GM12878 (cell line): ENCODE measurements at regions not wholly inside any gene's neighbourhood (a gene's known extent, or its start where the extent isn't known, plus 50 kb on each side); places are given as distances from the start of the nearest gene placed in this dataset.

Source experiments
- ATAC-seq: fragments of 200-7000 bp; cut with Tn5 transposase; 3 replicates; pipeline ENCODE4 v1.9.1; 2020; ENCODE audit warnings: mild to moderate bottlenecking, moderate library complexity
- BruUV-seq: library from RNA; stranded (reverse); fragments of 400-500 nt; replicated peaks from 2 replicates; lab custom pipeline; 2021; lab: Mats Ljungman, UMichigan
- CTCF ChIA-PET: fragments of 300-600 bp; sonication (Branson Sonifier 250); formaldehyde crosslinking; extraction: SDS; loops from one replicate; lab custom pipeline; 2021; ENCODE audit warnings: inconsistent platforms; lab: Yijun Ruan, JAX
- POLR2A ChIA-PET: fragments of 350-600 bp; formaldehyde crosslinking; extraction: SDS; loops from one replicate; lab custom pipeline; 2021; ENCODE audit warnings: inconsistent platforms; lab: Charles Lee
- RAD21 ChIA-PET: fragments of 300-600 bp; sonication (Branson Sonifier 250); formaldehyde crosslinking; loops from one replicate; lab custom pipeline; 2023; ENCODE audit warnings: antibody characterized with exemption; ENCODE audit not compliant: unreplicated experiment; lab: Charles Lee
- SMC1A ChIA-PET: fragments of 300-600 bp; sonication (Branson Sonifier 250); formaldehyde crosslinking; loops from one replicate; lab custom pipeline; 2023; ENCODE audit not compliant: unreplicated experiment, uncharacterized antibody; lab: Charles Lee
- DNase-seq: peaks from one replicate; pipeline ENCODE4 v3.0.0-alpha.2; 2011; ENCODE audit warnings: low read depth, low spot score
- FAIRE-seq: peaks from 3 replicates; lab custom pipeline; 2011; peaks lifted over from hg19 to GRCh38; lab: Jason Lieb, UNC
- H2AFZ ChIP-seq: 2 replicates; pipeline ENCODE4 v1.6.0; 2011; ENCODE audit warnings: low read depth, low read length, control low read depth; ENCODE audit not compliant: control insufficient read depth
- H3K27ac ChIP-seq: 2 replicates; pipeline ENCODE4 v1.5.1; 2011; ENCODE audit warnings: control low read depth; ENCODE audit not compliant: control insufficient read depth, insufficient read depth
- H3K27me3 ChIP-seq, 2 experiments: replicated peaks in 1 of 2; 2 replicates each; pipeline versions ENCODE4 v1.6.0 to v1.6.1; 2011; ENCODE audit warnings: low read length in 1 of 2; ENCODE audit not compliant: control insufficient read depth in 2 of 2, insufficient read depth in 2 of 2
- H3K36me3 ChIP-seq, 2 experiments: 2 replicates each; pipeline ENCODE4 v1.5.1; 2011; ENCODE audit warnings: low read length in 1 of 2; ENCODE audit not compliant: control insufficient read depth in 2 of 2, insufficient read depth in 2 of 2
- H3K4me1 ChIP-seq: 2 replicates; pipeline ENCODE4 v1.6.1; 2011; ENCODE audit warnings: mild to moderate bottlenecking, low read length, moderate library complexity, mixed read lengths; ENCODE audit not compliant: control insufficient read depth, insufficient read depth
- H3K4me2 ChIP-seq: 2 replicates; pipeline ENCODE4 v1.6.0; 2011; ENCODE audit warnings: control low read depth; ENCODE audit not compliant: control insufficient read depth, insufficient read depth
- H3K4me3 ChIP-seq: fragments of 200-600 bp; sonication (generic); 2 replicates; pipeline ENCODE4 v1.5.1; 2016
- H3K79me2 ChIP-seq: 2 replicates; pipeline ENCODE4 v1.6.0; 2011; ENCODE audit warnings: low read length; ENCODE audit not compliant: control insufficient read depth, insufficient read depth
- H3K9ac ChIP-seq: 2 replicates; pipeline ENCODE4 v1.8.0; 2011; ENCODE audit warnings: low read length, control low read depth, mixed read lengths; ENCODE audit not compliant: control insufficient read depth, insufficient read depth
- H3K9me3 ChIP-seq: replicated peaks from 3 replicates; pipeline ENCODE4 v1.5.1; 2011; ENCODE audit warnings: mild to moderate bottlenecking, low read length; ENCODE audit not compliant: control insufficient read depth, insufficient read depth
- H4K20me1 ChIP-seq: 2 replicates; pipeline ENCODE4 v1.6.0; 2011; ENCODE audit not compliant: control insufficient read depth, insufficient read depth
- MEF2A ChIP-seq: IDR thresholded peaks from 2 replicates; pipeline ENCODE4 v1.6.1; 2011; ENCODE audit warnings: low read depth, mild to moderate bottlenecking, low read length, moderate library complexity; ENCODE audit not compliant: insufficient read depth
- MTA3 ChIP-seq: IDR thresholded peaks from 2 replicates; pipeline ENCODE4 v1.6.1; 2012; ENCODE audit warnings: low read length, inconsistent platforms, borderline replicate concordance
- NBN ChIP-seq: fragments of 450-650 bp; IDR thresholded peaks from 2 replicates; pipeline ENCODE4 v1.6.1; 2016
- RAD21 ChIP-seq: IDR thresholded peaks from 2 replicates; pipeline ENCODE4 v1.6.1; 2011; ENCODE audit warnings: mild to moderate bottlenecking, low read depth, low read length, moderate library complexity; ENCODE audit not compliant: insufficient read depth
- RAD51 ChIP-seq: fragments of 450-650 bp; IDR thresholded peaks from 2 replicates; pipeline ENCODE4 v1.6.1; 2016; ENCODE audit warnings: moderate library complexity, mild to moderate bottlenecking, inconsistent platforms
- RB1 ChIP-seq: fragments of 450-650 bp; formaldehyde crosslinking; IDR thresholded peaks from 2 replicates; pipeline ENCODE4 v1.6.1; 2017; ENCODE audit warnings: mild to moderate bottlenecking, borderline replicate concordance
- SIN3A ChIP-seq: IDR thresholded peaks from 2 replicates; pipeline ENCODE4 v1.6.1; 2012; ENCODE audit warnings: low read depth, low read length, improper control_type of control experiment
- TCF3 ChIP-seq: IDR thresholded peaks from 2 replicates; pipeline ENCODE4 v1.6.1; 2012; ENCODE audit warnings: low read depth, mild to moderate bottlenecking, low read length, borderline replicate concordance; ENCODE audit not compliant: insufficient read depth
- ZZZ3 ChIP-seq: IDR thresholded peaks from 2 replicates; pipeline ENCODE4 v1.6.1; 2011; ENCODE audit warnings: low read depth; ENCODE audit not compliant: control insufficient read depth, insufficient read length
- WGBS: methylation state at CpG from one replicate; pipeline ENCODE4 v1.1.6; 2016; ENCODE audit warnings: low lambda C conversion rate; ENCODE audit not compliant: insufficient replicate concordance, insufficient coverage; ENCODE audit errors: missing lambda C conversion rate; 5-methylcytosine and 5-hydroxymethylcytosine counted together
- in situ Hi-C: fragments of 300-500 bp; cut with MboI; formaldehyde crosslinking; loops from 9 replicates; pipeline ENCODE4 v1.14.3; 2018; ENCODE audit warnings: mixed read lengths
- intact Hi-C: fragments of 100-400 bp; cut with micrococcal nuclease; formaldehyde crosslinking; loops from one replicate; pipeline ENCODE4 v1.14.2; 2022; ENCODE audit not compliant: unreplicated experiment
- TF ChIP-seq, protein P1 (sequence below): fragments of 450-650 bp; formaldehyde crosslinking; IDR thresholded peaks from 2 replicates; pipeline ENCODE4 v1.4.0; 2022; ENCODE audit warnings: mild to moderate bottlenecking, moderate library complexity
- TF ChIP-seq, protein P2 (sequence below): fragments of 450-650 bp; IDR thresholded peaks from 2 replicates; pipeline ENCODE4 v1.6.1; 2016; ENCODE audit warnings: mild to moderate bottlenecking, moderate library complexity, borderline replicate concordance

DNA sequence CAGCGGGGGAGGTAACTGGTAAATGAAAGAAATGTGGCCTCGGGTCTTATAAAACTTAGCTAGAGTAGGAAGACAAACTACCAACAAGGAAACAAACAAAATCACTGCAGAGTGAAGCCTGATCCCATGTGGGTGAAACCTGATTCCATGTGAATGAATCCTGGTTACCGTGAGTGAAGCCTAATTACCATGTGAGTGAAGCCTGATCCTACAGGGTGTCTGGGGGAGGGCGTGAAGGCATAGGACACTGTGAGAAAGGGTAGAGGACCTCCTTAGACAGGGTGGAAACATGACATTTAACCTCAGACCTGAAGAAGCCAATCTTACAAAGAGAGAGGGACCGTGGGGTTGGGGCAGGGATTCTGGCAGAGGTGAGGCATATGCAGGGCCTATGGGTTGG is 106.2 kb upstream of the USP47 start:
- SMC1A ChIA-PET: no interaction called here
- Histone ChIP-seq H3K79me2 (no peaks in the 10 kb centered on the region), H3K27me3 (no peaks in the 10 kb centered on the region), H4K20me1 (no peaks in the 10 kb centered on the region), H2AFZ (no peak overlapping the region), H3K4me1 (no peaks in the 10 kb centered on the region), H3K9me3 (no peaks in the 10 kb centered on the region), H3K4me2 (no peak overlapping the region), H3K9ac (no peak overlapping the region), H3K4me3 (no peak overlapping the region), H3K36me3 (no peaks in the 10 kb centered on the region), H3K27ac (no peak overlapping the region)
- RAD21 ChIA-PET: no interaction called here
- POLR2A ChIA-PET: no interaction called here
- WGBS: 0% methylated on average over 5 of the region's 5 CpGs
- ATAC-seq (no peak), DNase-seq (no peak), FAIRE-seq (no peak)
- TF ChIP-seq RB1 (no peak), RAD21 (no peak)
- CTCF ChIA-PET: no interaction called here
- no TSS peak for BruUV-seq
- intact Hi-C loops (no loop called here), in situ Hi-C loops (no loop called here)

GRCh38 chr11:11733246-11733747 is 108.5 kb upstream of the USP47 start:
- SMC1A ChIA-PET: no interaction called here
- ATAC-seq: no peak
- CTCF ChIA-PET: no interaction called here
- 27% methylated on average over 8 of the region's 8 CpGs for WGBS
- Histone ChIP-seq H3K9me3 (no peaks in the 10 kb centered on the region), H4K20me1 (no peaks in the 10 kb centered on the region), H3K27me3 (no peaks in the 10 kb centered on the region), H3K27ac (no peak overlapping the region), H2AFZ (no peak overlapping the region), H3K36me3 (no peaks in the 10 kb centered on the region), H3K4me1 (no peaks in the 10 kb centered on the region), H3K4me3 (no peak overlapping the region), H3K79me2 (no peaks in the 10 kb centered on the region), H3K9ac (no peak overlapping the region), H3K4me2 (no peak overlapping the region)
- no peak for DNase-seq
- in situ Hi-C loops (no loop called here), intact Hi-C loops (no loop called here)
- FAIRE-seq: no peak
- RAD21 ChIA-PET: no interaction called here
- POLR2A ChIA-PET: no interaction called here
- no TSS peak for BruUV-seq
- TF ChIP-seq SIN3A (no peak), RAD51 (no peak), MTA3 (no peak), TCF3 (no peak), NBN (no peak), ZZZ3 (no peak), MEF2A (no peak)
- TF ChIP-seq, protein P1, sequence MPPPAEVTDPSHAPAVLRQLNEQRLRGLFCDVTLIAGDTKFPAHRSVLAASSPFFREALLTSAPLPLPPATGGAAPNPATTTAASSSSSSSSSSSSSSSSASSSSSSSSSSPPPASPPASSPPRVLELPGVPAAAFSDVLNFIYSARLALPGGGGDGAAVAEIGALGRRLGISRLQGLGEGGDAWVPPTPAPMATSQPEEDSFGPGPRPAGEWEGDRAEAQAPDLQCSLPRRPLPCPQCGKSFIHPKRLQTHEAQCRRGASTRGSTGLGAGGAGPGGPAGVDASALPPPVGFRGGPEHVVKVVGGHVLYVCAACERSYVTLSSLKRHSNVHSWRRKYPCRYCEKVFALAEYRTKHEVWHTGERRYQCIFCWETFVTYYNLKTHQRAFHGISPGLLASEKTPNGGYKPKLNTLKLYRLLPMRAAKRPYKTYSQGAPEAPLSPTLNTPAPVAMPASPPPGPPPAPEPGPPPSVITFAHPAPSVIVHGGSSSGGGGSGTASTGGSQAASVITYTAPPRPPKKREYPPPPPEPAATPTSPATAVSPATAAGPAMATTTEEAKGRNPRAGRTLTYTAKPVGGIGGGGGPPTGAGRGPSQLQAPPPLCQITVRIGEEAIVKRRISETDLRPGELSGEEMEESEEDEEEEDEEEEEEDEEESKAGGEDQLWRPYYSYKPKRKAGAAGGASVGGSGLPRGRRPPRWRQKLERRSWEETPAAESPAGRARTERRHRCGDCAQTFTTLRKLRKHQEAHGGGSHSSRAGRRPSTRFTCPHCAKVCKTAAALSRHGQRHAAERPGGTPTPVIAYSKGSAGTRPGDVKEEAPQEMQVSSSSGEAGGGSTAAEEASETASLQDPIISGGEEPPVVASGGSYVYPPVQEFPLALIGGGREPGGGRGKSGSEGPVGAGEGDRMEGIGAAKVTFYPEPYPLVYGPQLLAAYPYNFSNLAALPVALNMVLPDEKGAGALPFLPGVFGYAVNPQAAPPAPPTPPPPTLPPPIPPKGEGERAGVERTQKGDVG (CRISPR knock-in tag): no peak
- TF ChIP-seq, protein P2, sequence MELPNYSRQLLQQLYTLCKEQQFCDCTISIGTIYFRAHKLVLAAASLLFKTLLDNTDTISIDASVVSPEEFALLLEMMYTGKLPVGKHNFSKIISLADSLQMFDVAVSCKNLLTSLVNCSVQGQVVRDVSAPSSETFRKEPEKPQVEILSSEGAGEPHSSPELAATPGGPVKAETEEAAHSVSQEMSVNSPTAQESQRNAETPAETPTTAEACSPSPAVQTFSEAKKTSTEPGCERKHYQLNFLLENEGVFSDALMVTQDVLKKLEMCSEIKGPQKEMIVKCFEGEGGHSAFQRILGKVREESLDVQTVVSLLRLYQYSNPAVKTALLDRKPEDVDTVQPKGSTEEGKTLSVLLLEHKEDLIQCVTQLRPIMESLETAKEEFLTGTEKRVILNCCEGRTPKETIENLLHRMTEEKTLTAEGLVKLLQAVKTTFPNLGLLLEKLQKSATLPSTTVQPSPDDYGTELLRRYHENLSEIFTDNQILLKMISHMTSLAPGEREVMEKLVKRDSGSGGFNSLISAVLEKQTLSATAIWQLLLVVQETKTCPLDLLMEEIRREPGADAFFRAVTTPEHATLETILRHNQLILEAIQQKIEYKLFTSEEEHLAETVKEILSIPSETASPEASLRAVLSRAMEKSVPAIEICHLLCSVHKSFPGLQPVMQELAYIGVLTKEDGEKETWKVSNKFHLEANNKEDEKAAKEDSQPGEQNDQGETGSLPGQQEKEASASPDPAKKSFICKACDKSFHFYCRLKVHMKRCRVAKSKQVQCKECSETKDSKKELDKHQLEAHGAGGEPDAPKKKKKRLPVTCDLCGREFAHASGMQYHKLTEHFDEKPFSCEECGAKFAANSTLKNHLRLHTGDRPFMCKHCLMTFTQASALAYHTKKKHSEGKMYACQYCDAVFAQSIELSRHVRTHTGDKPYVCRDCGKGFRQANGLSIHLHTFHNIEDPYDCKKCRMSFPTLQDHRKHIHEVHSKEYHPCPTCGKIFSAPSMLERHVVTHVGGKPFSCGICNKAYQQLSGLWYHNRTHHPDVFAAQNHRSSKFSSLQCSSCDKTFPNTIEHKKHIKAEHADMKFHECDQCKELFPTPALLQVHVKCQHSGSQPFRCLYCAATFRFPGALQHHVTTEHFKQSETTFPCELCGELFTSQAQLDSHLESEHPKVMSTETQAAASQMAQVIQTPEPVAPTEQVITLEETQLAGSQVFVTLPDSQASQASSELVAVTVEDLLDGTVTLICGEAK: no peak
